HG03175 (cell line): ENCODE measurements at regions not wholly inside any gene's neighbourhood (a gene's known extent, or its start where the extent isn't known, plus 50 kb on each side); places are given as distances from the start of the nearest gene placed in this dataset.
A peak's percentile ranks its signal among the peaks of the same experiment; 100 is the strongest.

Source experiments
- ATAC-seq: cut with Tn5 transposase; IDR thresholded peaks from one replicate; pipeline ENCODE4 v1.9.1; 2021; ENCODE audit warnings: mild to moderate bottlenecking, moderate library complexity; ENCODE audit not compliant: unreplicated experiment

- ATAC-seq: no peak
Observed at GRCh38 chr4:85246055-85246454, 228.9 kb upstream of the ARHGAP24 start.

- no peak for ATAC-seq
Observed at GRCh38 chr4:85250852-85251251, 224.1 kb upstream of the ARHGAP24 start.

GRCh38 chr4:85257817-85258370 is 217.1 kb upstream of the ARHGAP24 start:
- ATAC-seq: no peak

GRCh38 chr4:85260064-85260463 is 214.9 kb upstream of the ARHGAP24 start:
- no peak for ATAC-seq

GRCh38 chr4:85265234-85265633 is 209.7 kb upstream of the ARHGAP24 start:
- ATAC-seq: no peak

GRCh38 chr4:85268188-85268587 is 206.8 kb upstream of the ARHGAP24 start:
- ATAC-seq: no peak

- no peak for ATAC-seq
Observed at GRCh38 chr4:85268961-85269360, 206.0 kb upstream of the ARHGAP24 start.

GRCh38 chr4:85274955-85275354 is 200.0 kb upstream of the ARHGAP24 start:
- ATAC-seq: no peak

GRCh38 chr4:85280963-85281362 is 194.0 kb upstream of the ARHGAP24 start:
- ATAC-seq: no peak

- no peak for ATAC-seq
Observed at GRCh38 chr4:85291226-85291625, 183.7 kb upstream of the ARHGAP24 start.

- ATAC-seq: no peak
Observed at GRCh38 chr4:85298037-85298436, 176.9 kb upstream of the ARHGAP24 start.

- ATAC-seq: no peak
Observed at GRCh38 chr4:85302193-85302736, 172.7 kb upstream of the ARHGAP24 start.

- ATAC-seq: no peak
Observed at GRCh38 chr4:85302756-85303155, 172.2 kb upstream of the ARHGAP24 start.

- no peak for ATAC-seq
Observed at GRCh38 chr4:85318415-85318814, 156.5 kb upstream of the ARHGAP24 start.

GRCh38 chr4:85358831-85359230 is 116.1 kb upstream of the ARHGAP24 start:
- ATAC-seq: no peak

GRCh38 chr4:85362550-85362949 is 112.4 kb upstream of the ARHGAP24 start:
- ATAC-seq: no peak

- no peak for ATAC-seq
Observed at GRCh38 chr4:85367815-85368214, 107.1 kb upstream of the ARHGAP24 start.

GRCh38 chr4:85368240-85368639 is 106.7 kb upstream of the ARHGAP24 start:
- ATAC-seq: no peak

- ATAC-seq: no peak
Observed at GRCh38 chr4:85368932-85369331, 106.0 kb upstream of the ARHGAP24 start.

GRCh38 chr4:85369703-85370380 is 105.1 kb upstream of the ARHGAP24 start:
- ATAC-seq: peak; percentile 4

GRCh38 chr4:85370400-85371032 is 104.4 kb upstream of the ARHGAP24 start:
- peak; percentile 89 for ATAC-seq

- no peak for ATAC-seq
Observed at GRCh38 chr4:85372966-85373365, 102.0 kb upstream of the ARHGAP24 start.
